ENCODE measurements at regions not wholly inside any gene's neighbourhood (a gene's known extent, or its start where the extent isn't known, plus 50 kb on each side); places are given as distances from the start of the nearest gene placed in this dataset.

GRCh38 chr9:14981291-14981950 lies 71.2 kb upstream of the FREM1 start:
- no peak for DNase-seq
- no peaks in the 10 kb centered on the region for H3K36me3 ChIP-seq
- WGBS, 2 donors = 61 to 70% methylated on average over 3 of the region's 3 CpGs

GRCh38 chr9:14978022-14979000 lies 68.1 kb upstream of the FREM1 start:
- H3K9me3 ChIP-seq = no peaks in the 10 kb centered on the region
- peak overlapping the region in 1 of 10 donors; percentile 13 for H3K4me3 ChIP-seq
- H3K36me3 ChIP-seq = no peaks in the 10 kb centered on the region
- H3K4me1 ChIP-seq = no peaks in the 10 kb centered on the region
- H3K27me3 ChIP-seq = no peaks in the 10 kb centered on the region
- 83 to 85% methylated on average over 49 of the region's 49 CpGs for WGBS, 2 donors
- intact Hi-C loops (cut with DNase I) = no loop called here
- ATAC-seq (peak in 1 of 8 donors; percentile 18), DNase-seq (no peak)
- TF ChIP-seq CTCF (IDR thresholded peaks at IDR 0.05) = no peak
- H3K27ac ChIP-seq = no peak overlapping the region

More at GRCh38 chr9:14981291-14981950, 71.2 kb upstream of the FREM1 start:
- TF ChIP-seq CTCF (IDR thresholded peaks at IDR 0.05) = no peak
- H3K27me3 ChIP-seq = no peaks in the 10 kb centered on the region
- H3K27ac ChIP-seq = peak overlapping the region in 1 of 10 donors; percentile 0
- ATAC-seq = no peak
- no peak overlapping the region for H3K4me3 ChIP-seq
- intact Hi-C loops (cut with DNase I) = no loop called here
- no peaks in the 10 kb centered on the region for H3K4me1 ChIP-seq
- no peaks in the 10 kb centered on the region for H3K9me3 ChIP-seq

GRCh38 chr9:14967450-14968321 lies 57.5 kb upstream of the FREM1 start:
- Histone ChIP-seq H3K27me3 (no peaks in the 10 kb centered on the region), H3K27ac (no peak overlapping the region), H3K36me3 (no peaks in the 10 kb centered on the region), H3K4me3 (no peak overlapping the region), H3K9me3 (peaks cover 0 to 9% (median 0%) of the 10 kb centered on the region in 11 donors), H3K4me1 (peaks cover 0 to 5% (median 0%) of the 10 kb centered on the region in 9 donors)
- ATAC-seq (no peak), DNase-seq (no peak)
- WGBS, 2 donors = 93 to 94% methylated on average over 8 of the region's 8 CpGs
- intact Hi-C loops (cut with DNase I) = no loop called here
- TF ChIP-seq CTCF (IDR thresholded peaks at IDR 0.05) = no peak

All from heart right ventricle (tissue), 16 donors.